ENCODE measurements at regions not wholly inside any gene's neighbourhood (a gene's known extent, or its start where the extent isn't known, plus 50 kb on each side); places are given as distances from the start of the nearest gene placed in this dataset.

GRCh38 chr5:7209658-7210057 lies 186.3 kb upstream of the ADCY2 start:
- TF ChIP-seq POLR2AphosphoS5 (IDR thresholded peaks at IDR 0.05; ENCODE audit: low read depth, low read length) (no peak), REST (IDR thresholded peaks at IDR 0.05; ENCODE audit: insufficient read depth in 1 of 2, low read depth in 2 of 2, low read length in 2 of 2) (no peak), TAF1 (IDR thresholded peaks at IDR 0.05; ENCODE audit: borderline replicate concordance, insufficient read depth, low read length) (no peak), SIN3A (IDR thresholded peaks at IDR 0.05; ENCODE audit: borderline replicate concordance, insufficient read depth, low read length) (no peak), FOXP2 (optimal IDR thresholded peaks at IDR 0.05; ENCODE audit: borderline replicate concordance, extremely low read depth, extremely low read length, insufficient read depth) (no peak)
